SW 1271 (cell line): ENCODE measurements at regions not wholly inside any gene's neighbourhood (a gene's known extent, or its start where the extent isn't known, plus 50 kb on each side); places are given as distances from the start of the nearest gene placed in this dataset.

ENCODE experiments used
- DNase-seq, 2 experiments: peaks; one replicate each; lab custom pipeline; 2025; lab: John Stamatoyannopoulos, UW

DNA sequence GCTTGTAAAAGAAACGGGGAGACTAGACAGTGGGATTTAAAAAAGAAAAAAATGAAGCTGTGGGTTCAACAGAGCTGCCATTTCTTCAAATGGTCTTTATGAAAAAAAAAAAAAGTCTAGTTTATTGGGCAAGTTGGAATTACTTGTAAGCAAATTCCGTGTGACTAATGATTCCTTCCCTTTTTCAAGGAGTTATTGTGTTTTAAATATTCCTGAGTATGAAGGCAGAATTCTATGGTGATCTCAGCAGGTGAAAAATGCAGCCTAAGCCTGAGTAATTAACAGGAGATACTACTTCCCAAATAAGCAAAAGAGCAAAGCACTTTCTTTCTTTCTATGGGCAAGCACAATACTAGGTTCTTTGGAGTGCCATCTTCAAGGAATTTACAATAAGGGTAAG is 481.9 kb downstream of the ZNF608 start:
- no peak for DNase-seq

- DNase-seq: no peak
These were observed 482.6 kb downstream of the ZNF608 start for GRCh38 chr5:124263680-124264491.

DNA sequence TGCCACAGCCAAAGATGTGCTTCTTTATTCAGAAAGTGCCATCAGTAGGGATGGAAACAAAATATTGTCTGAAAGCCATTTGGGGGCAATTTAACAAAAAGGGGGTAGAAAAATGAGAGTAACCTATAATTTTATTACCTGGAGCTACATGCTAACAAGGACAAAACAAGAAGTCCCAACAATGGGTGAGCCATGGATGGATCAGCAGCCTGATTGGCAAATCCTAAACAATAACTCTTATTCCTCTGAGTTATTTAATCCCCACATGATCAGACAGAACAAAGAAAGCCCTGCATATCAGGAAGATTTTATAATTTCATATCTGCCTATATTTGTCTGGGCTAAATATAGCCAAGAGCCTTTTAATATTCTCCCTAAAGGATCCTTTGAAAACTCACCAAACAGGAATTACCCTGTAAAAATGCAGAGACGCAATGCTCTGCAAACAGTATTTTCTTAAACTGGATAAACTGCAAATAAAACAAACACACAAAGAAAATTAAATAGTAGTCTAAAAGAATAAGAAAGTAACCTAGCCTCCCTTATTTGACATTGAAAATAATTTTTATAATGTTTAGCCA is 483.4 kb downstream of the ZNF608 start:
- DNase-seq: no peak

DNA sequence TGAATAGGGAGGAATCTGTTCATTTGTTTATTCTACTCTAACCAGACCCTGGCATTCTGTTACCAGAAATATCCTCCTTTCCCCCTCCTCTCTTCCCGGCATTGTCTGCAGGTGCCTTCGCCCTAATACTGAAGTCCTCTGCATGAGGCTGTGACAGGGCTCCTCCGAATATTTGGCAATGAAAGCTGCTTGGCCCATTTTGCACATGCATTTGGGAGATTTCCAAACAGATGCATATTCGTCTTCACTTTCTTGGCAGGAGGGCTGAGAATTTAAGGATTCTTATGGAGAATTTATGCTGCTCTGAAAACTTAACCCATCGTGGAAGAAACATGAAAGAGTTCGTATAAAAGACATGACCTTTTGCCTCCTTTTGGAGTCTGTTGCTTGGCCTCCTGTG is 484.0 kb downstream of the ZNF608 start:
- DNase-seq: no peak

GRCh38 chr5:124261848-124262247 is 484.6 kb downstream of the ZNF608 start:
- no peak for DNase-seq

GRCh38 chr5:124260921-124261515 is 485.4 kb downstream of the ZNF608 start:
- no peak for DNase-seq

GRCh38 chr5:124259017-124259416 is 487.4 kb downstream of the ZNF608 start:
- DNase-seq: no peak

DNA sequence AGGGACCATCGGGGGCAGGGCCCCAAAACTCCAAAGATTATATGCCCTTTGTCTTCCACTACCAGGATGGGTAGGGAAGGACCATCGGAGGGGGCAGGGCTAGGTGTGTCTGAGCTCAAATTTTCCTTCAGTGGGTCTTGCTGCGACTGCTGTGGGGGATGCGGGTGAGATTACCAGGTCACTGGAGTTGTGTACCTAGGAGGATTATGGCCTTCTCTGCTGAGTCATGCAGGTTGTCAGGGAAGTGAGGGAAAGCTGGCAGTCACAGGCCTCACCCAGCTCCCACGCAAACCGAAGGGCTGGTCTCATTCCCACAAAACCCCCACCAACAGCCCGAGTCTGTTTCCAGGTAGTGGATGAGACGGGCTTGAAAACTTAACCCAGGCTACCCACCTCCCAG is 489.4 kb downstream of the ZNF608 start:
- no peak for DNase-seq

GRCh38 chr5:124253203-124253810 is 493.1 kb downstream of the ZNF608 start:
- no peak for DNase-seq

DNA sequence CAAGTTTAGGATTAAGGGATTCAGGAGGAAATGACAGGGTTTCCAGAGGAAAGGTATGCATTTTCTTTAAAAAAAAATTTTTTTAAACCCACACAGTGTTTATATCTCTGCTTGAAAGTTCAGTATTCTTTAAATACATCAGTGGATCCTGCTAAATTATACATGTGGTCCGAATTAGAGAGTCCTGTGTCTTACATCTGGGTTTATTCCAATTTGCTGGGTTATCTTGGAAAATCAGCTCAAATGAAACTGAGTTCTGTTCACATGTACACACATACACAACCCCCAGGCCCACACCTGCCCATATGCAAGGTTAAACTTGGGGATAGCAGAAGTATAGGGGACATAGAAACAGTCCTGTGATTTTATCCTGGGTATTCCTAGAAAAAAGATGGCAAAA is 493.7 kb downstream of the ZNF608 start:
- no peak for DNase-seq

DNA sequence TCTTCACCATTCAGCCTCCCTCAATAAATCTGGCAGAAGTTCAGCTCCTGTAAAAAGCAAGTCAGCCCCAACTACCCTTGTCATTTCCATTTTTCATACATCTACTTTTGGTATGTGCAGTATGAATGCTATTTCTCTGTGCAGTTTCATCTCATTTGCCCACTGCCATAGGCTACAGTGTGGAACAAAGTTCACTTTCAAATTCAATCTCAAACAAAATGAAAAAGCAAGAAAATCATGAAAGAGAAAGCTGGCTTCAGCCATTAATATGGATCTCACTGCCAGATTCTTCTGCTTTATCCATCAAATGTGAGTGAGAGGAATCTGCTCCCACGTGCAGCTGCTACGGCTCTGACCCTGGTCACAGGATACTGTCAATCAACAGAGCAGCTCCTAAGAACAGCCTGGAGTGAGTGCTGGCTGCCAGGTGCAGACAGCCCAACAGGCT is 494.2 kb downstream of the ZNF608 start:
- no peak for DNase-seq

GRCh38 chr5:124245276-124245675 is 501.2 kb downstream of the ZNF608 start:
- no peak for DNase-seq

DNA sequence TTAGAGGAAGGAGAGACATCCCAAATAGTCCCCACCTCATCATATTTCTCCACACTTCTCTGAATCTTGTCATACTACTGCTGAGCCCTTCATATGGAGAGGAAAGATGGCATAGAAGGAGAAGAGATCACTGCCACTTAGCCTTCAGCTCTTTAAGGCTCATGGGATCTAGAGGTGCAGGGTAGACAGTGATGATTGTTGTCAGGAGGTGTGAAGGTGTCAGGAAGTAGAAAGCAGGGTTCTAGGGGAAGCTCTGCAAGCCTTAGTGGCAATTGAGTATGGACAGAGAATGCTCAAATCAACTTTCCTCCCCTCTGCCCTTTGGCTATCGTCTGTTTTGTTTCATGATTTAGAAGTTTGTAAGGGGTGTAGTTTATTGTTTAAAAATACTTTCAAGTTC is 505.7 kb downstream of the ZNF608 start:
- no peak for DNase-seq

GRCh38 chr5:124239572-124239971 is 506.9 kb downstream of the ZNF608 start:
- no peak for DNase-seq

GRCh38 chr5:124238350-124238749 is 508.1 kb downstream of the ZNF608 start:
- no peak for DNase-seq

- no peak for DNase-seq
These were observed 509.2 kb downstream of the ZNF608 start for GRCh38 chr5:124237206-124237695.

DNA sequence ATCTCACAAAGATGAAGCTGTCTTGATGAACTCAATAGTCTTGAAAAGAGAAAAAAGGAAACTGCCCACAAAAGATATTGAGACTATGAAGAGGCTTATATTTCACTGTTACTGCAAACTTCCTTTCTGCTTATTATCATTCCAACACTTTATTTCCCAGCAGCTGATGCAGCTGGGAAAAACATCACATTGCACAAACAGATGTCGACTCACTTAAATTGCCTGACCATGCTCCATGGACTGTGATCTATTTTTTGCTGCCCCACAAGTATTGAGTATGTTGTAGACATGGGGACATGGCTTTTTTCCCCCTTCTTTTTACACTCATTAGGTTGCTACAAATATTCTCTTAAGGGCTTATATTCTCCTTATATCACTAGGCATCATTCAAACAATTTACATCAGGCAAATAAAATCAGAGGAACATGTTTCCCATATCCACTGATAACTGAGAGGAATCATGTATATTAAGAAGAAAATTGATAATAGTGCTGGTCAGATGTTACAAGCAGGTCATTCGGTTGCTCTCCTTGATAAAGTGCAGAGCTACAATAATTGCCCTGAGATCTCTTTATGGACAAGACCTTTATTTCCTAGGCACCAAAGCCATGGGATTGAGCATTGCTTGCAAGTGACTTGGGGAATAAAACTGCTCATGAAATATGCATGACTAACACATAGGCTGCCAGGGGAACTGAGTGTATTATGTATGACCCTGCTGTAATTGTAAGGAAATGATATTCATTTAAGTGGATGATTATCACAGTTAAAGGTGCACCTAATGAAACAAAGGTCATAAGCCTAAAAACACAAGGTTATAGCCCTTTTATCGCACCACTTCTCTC is 509.9 kb downstream of the ZNF608 start:
- no peak for DNase-seq

GRCh38 chr5:124235576-124235975 is 510.9 kb downstream of the ZNF608 start:
- DNase-seq: no peak

- no peak for DNase-seq
These were observed 511.5 kb downstream of the ZNF608 start for GRCh38 chr5:124234770-124235562.

DNA sequence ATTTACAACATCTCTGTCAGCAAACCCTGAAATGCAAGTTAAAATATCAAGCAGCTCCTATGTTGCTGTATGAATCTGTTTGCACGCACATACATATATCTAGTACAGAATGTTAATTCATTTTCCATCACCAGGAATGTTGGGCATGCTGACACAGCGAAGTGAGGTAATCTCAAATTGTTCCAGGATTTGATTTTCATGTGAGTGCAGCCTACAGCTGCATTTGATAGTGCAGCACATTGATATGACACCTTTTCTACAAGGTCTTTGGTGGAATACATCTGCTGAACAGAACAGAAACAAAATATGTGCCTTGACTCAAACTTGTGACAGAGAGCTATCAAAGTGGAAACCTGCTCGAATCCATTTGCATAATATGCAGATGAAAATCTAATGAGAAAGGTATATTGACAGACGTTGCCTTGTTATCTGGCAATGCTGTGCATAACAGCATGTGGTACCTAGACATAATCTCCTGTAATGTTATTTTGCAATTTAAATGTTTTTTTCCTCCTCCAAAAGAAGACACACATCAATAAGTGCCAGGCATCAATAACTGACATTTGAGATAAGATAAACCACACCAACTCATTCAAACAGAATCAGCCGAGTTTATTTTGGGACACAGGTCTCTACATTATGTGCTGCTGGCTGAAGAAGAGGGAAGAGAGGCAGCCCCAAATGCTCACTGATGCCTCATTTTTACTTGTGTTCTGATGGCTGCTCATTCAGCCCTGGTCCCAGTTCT is 512.2 kb downstream of the ZNF608 start:
- no peak for DNase-seq
